ENCODE measurements at regions not wholly inside any gene's neighbourhood (a gene's known extent, or its start where the extent isn't known, plus 50 kb on each side); places are given as distances from the start of the nearest gene placed in this dataset.

DNA sequence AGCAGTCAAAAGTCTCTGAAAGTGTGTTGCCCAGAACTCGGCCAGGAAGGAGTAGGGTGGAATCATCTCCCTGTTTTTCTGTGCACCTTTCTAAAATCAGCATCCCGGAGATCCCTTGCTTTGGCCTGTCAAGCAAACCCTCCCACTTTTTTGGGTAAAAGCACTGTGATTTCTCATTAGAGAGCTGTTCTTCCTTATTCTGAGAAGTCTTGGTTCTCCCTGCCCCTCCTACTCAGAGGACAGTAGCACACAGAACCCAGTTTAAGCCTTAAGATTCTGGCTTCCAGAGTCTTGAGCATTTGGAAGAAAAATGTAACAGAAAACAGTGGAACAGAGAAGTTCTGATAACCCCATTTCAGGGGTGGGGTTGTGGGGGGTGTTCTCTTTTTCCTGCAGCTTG lies 52.6 kb upstream of the KATNAL1 start:
- DNase-seq = no peak

DNA sequence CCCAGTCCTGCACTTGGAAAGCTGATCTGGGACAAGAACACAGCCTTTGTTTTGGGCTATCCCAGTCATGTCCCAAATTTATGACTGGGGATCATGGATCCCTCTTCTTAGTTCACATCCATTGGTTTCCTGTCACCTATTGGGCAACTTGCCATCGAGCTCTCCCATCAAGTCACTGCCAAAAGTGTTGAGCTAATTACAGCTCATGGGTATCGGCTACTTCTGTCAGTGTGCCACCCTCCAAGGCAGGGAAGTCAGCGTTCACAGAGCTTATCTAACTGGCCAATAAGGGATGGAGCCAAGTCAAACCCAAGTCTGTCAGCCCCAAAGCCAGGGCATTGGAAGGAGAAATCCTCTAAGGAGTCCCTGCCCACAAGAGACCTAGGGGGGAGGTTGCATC lies 53.2 kb upstream of the KATNAL1 start:
- DNase-seq = no peak

DNA sequence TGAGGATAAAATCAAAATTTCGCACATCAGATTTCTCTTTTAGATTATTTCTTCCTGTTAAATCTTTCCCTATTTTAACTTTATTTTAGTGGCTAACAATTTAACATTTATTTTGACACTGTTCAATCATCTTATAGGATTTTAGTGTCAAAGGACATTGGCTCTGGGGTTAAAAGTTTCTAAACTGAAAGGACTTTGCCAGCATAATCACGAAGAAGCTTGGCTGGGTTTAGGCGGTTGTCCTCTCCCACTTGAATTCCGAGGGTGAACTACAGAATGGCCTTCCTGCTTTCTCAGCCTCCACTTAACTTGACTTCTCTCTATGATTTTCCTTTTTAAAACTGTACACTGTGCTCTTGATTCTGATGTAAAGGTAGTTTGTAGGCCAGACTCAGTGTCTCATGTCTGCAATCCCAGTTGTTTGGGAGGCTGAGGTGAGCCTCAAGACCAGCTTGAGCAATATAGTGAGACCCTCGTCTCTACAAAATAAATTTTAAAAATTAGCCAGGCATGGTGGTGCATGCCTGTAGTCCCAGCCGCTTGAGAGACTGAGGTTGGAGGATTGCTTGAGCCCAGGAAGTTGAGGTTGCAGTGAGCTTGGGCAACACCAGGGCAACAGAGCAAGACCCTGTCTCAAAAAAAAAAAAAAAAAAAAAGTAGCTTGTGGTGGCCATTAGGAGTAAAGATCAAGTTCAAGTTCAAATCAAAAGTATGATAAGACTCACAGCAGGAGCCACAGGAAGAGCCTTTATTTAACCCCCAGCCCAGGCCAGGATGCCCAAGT lies 54.8 kb upstream of the KATNAL1 start:
- no peak for DNase-seq

DNA sequence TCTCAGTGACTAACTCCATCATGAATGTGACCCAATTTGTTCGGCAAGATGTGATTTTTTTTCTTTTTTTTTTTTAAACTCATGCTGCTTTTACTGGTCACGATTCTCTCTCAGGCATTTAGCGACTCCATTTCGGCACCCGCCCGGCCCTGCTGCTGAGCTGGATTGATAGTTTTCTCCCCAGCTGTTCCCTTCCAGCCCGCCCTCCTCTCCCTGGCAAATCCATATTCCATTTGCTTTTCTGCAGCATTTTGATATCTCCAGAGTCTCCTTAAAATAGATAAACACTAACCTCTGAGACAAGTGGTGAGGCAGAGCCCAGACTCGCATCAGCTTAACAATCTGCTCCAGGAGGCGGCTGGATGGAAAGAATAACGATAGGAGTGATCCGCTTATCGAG lies 55.5 kb upstream of the KATNAL1 start:
- no peak for DNase-seq

DNA sequence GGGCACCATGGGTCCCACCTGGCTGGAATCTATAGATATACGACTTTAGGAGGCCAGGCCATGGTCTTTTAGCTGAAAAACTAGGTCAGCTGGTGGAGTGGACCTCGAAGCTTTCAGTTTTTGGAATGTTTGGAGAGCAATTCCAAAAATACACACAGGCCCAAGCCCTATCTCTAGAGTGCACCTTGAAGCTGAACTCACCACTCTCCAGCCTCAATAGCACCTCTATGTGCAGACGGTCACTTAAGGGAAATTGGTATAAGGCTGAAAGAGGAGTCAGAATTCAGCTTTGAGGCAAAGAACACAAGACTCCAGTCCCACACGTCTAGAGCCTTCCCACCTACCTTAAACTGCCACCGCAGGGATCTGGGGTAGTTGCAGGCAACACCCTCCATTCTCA lies 56.4 kb upstream of the KATNAL1 start:
- DNase-seq = no peak

DNA sequence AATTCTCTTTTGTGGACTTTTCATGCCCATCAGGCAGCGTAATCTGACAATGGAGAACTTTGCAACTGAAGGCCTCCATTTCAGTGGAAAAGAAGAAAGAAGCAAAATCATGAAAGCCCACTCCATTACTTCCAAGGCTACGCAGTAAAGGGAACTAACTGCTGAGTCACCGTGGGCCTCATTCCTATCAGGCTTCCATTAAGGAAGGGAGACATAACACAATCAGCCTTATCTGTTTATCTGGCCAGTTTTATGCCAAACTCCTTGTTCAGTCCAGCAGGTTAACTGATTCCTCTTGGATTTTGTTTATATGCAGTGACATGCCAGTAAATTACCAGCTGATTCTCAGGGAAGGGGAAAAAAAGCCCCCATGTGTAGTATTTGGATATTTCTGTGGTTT lies 56.8 kb upstream of the KATNAL1 start:
- peak; percentile 27 for DNase-seq

DNA sequence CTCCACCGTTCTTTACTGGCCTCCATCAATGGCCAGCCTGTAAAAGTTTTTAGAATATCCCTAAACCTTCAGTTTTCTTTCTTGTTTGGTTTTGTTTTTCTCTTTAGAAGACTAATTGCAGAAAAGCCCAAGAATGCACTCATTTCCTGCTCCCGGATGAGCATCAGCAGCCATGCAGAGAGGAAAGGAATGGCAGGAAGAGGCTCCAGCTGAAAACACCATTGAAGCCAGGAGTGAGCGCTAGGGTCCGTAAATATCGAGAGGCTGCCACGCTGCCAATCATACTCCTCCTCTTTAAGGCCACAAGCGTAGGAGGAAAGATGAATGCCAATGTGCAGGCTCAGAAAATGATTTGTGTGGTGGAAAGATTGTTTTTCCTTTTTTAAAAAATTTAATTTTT lies 57.4 kb upstream of the UBE2L5 start:
- DNase-seq = peak; percentile 45

DNA sequence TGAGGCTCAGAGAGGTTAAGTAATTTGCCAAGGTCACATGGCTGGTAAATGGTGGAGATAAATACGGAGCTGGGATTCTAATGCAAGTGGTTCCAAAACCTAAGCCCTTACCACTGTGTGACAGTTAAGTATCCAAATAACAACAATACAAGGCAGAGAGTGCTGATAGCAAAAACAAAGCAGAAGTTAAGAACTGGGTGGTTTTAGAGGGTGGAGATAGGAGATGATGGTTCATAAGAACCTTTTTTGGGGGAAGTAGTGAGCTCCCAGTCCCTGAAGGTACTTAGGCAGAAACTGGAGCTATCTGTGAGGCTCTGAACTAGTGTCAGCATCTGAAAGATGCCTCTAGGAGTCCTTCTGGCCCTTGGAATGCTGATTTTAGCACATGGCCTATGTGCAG lies 56.2 kb upstream of the UBE2L5 start:
- DNase-seq = no peak

DNA sequence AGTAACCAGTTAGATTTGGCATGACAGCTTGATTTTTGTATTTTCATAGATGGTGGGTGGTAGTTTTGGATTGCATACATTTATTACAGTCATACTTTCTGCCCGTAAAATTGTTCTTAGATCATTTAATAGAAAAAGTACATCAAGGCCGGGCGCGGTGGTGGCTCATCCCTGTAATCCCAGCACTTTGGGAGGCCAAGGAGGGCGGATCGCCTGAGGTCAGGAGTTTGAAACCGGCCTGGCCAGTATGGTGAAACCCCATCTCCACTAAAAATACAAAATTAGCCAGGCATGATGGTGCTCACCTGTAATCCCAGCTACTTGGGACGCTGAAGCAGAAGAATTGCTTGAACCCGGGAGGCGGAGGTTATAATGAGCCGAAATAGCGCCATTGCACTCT lies 55.0 kb upstream of the UBE2L5 start:
- DNase-seq = no peak

DNA sequence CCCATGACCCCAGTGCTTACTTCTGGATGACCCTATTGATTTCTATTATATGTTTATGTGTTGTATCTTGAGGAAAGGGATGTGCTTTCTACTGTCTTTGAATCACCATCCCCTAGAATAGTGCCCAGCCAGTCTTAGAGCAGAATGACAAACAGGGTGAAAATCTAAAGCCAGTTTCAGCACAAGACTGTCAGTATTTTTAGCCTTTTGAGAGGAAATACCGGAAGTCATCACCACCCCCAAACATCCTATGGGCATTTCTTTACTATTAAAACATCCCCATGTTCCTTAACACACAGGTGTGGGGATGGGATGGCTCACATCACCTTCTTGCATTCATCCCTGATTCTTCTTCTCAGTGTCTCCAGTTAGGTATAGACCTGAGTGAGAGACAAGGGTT lies 52.1 kb upstream of the UBE2L5 start:
- no peak for DNase-seq

DNA sequence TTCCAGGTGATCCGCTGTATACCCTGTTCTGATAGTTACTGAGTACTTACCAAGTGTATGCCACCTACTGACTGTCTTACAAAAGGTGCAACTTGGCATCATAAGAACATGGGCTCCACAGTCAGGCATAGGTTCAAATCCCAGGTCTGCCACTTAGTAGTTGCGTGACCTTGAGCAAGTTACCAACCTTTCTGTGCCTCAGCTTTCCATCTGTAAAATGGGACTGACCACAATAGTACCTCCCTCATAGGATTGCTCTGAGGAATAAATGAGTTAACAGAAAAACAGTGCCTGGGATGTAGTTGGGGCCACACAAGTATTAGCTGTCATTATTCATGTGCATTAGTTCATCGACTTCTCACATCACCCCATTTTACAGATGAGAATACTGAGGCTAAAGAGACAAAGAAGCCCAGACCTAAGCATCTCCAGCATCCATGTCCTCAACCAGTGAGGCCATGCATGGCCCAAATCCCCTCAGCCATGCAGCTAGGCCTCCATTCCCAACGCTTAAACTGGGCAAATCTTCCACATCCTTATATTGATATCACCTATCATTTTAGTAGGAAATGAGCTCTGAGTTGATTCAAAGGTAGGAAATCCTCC lies 51.3 kb upstream of the UBE2L5 start:
- no peak for DNase-seq

DNA sequence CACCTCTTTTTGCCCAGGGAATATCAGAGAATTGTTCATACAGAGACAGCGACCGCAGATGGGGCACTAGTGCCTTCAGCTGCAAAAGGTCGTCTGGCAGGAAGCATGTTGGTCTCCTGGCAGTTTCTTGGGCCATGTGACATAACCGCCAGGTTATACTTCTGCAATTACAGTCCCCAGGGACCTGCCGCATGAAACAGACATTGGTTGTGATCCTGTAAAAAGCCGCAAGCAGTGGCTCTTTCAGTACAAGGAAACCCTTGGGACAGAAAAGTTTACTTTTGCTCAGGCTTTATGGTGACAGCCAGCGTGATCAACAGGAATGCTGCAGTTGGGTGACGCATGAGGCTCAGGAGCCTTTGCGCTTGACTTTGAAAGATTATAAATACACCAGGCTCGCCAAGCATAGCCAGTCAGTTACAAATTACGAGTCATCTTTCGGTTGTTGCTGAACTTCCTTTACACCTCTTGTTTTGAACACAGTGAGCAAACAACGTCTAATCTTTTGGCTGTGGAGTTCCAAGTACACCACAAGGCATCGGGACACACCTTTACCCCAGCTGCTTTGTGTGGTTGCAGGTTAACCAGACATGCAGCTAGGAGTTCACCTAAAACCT lies 50.5 kb upstream of the UBE2L5 start:
- DNase-seq = peak; percentile 54

Data from EL (cell line).